T-helper 17 cell (primary cell): ENCODE measurements at regions not wholly inside any gene's neighbourhood (a gene's known extent, or its start where the extent isn't known, plus 50 kb on each side); places are given as distances from the start of the nearest gene placed in this dataset.

Source experiments
- ATAC-seq: fragments of 150-1000 bp; cut with Tn5 transposase; 2 replicates; pipeline ENCODE4 v1.10.0; 2021; ENCODE audit warnings: mild to moderate bottlenecking, moderate library complexity
- DNase-seq, 3 donors: peaks; one replicate each; pipeline versions ENCODE4 v3.0.0 to v3.0.0-alpha.2; 2020 to 2021
- H3K9me3 ChIP-seq: one replicate; pipeline ENCODE4 v1.7.0; 2013; ENCODE audit warnings: low read length, mild to moderate bottlenecking; ENCODE audit not compliant: control insufficient read depth, poor library complexity, severe bottlenecking
- H3K27ac Mint-ChIP-seq: one replicate; pipeline ENCODE4 v1.8.0; 2022; ENCODE audit warnings: mild to moderate bottlenecking, moderate library complexity, mixed read lengths
- H3K27me3 Mint-ChIP-seq: one replicate; pipeline ENCODE4 v1.8.0; 2022; ENCODE audit warnings: mixed read lengths
- H3K36me3 Mint-ChIP-seq: one replicate; pipeline ENCODE4 v1.8.0; 2022; ENCODE audit warnings: low read depth, mixed read lengths
- H3K4me1 Mint-ChIP-seq: one replicate; pipeline ENCODE4 v1.8.0; 2022; ENCODE audit warnings: mild to moderate bottlenecking, mixed read lengths
- H3K4me3 Mint-ChIP-seq: one replicate; pipeline ENCODE4 v1.8.0; 2022; ENCODE audit warnings: mild to moderate bottlenecking, moderate library complexity, mixed read lengths

GRCh38 chr16:86186313-86186712 is 287.4 kb downstream of the IRF8 start:
- peaks cover 2% of the 10 kb centered on the region for H3K9me3 ChIP-seq
- Mint-ChIP-seq H3K36me3 (no peaks in the 10 kb centered on the region), H3K27ac (no peak overlapping the region), H3K27me3 (peaks cover 28% of the 10 kb centered on the region), H3K4me3 (no peak overlapping the region), H3K4me1 (no peaks in the 10 kb centered on the region)
- ATAC-seq: no peak
- DNase-seq: no peak

- Mint-ChIP-seq H3K4me1 (no peaks in the 10 kb centered on the region), H3K36me3 (peaks cover 3% of the 10 kb centered on the region), H3K27me3 (peaks cover 60% of the 10 kb centered on the region), H3K27ac (no peak overlapping the region), H3K4me3 (no peak overlapping the region)
- no peaks in the 10 kb centered on the region for H3K9me3 ChIP-seq
- DNase-seq: no peak
- no peak for ATAC-seq
These were observed 291.0 kb downstream of the IRF8 start for GRCh38 chr16:86189934-86190333.

GRCh38 chr16:86191663-86192062 is 292.7 kb downstream of the IRF8 start:
- ATAC-seq: no peak
- Mint-ChIP-seq H3K27me3 (peaks cover 76% of the 10 kb centered on the region), H3K27ac (peak overlapping the region; percentile 56), H3K36me3 (peaks cover 3% of the 10 kb centered on the region), H3K4me3 (no peak overlapping the region), H3K4me1 (no peaks in the 10 kb centered on the region)
- no peak for DNase-seq
- H3K9me3 ChIP-seq: no peaks in the 10 kb centered on the region

- Mint-ChIP-seq H3K27ac (no peak overlapping the region), H3K4me1 (no peaks in the 10 kb centered on the region), H3K36me3 (peaks cover 3% of the 10 kb centered on the region), H3K4me3 (no peak overlapping the region), H3K27me3 (peaks cover 85% of the 10 kb centered on the region)
- DNase-seq: no peak
- no peaks in the 10 kb centered on the region for H3K9me3 ChIP-seq
- ATAC-seq: no peak
These were observed 294.7 kb downstream of the IRF8 start for GRCh38 chr16:86193528-86194193.

GRCh38 chr16:86195863-86196630 is 297.1 kb downstream of the IRF8 start:
- peaks cover 91% of the 10 kb centered on the region for H3K27me3 Mint-ChIP-seq
- H3K9me3 ChIP-seq: no peaks in the 10 kb centered on the region
- H3K36me3 Mint-ChIP-seq: peaks cover 3% of the 10 kb centered on the region
- DNase-seq (no peak), ATAC-seq (no peak)
- H3K4me1 Mint-ChIP-seq: no peaks in the 10 kb centered on the region
- no peak overlapping the region for H3K27ac Mint-ChIP-seq
- no peak overlapping the region for H3K4me3 Mint-ChIP-seq

GRCh38 chr16:86196687-86197391 is 297.9 kb downstream of the IRF8 start:
- H3K4me1 Mint-ChIP-seq: peaks cover 2% of the 10 kb centered on the region
- no peaks in the 10 kb centered on the region for H3K9me3 ChIP-seq
- DNase-seq (no peak), ATAC-seq (no peak)
- H3K36me3 Mint-ChIP-seq: peaks cover 3% of the 10 kb centered on the region
- no peak overlapping the region for H3K27ac Mint-ChIP-seq
- peaks cover 88% of the 10 kb centered on the region for H3K27me3 Mint-ChIP-seq
- H3K4me3 Mint-ChIP-seq: no peak overlapping the region

DNA sequence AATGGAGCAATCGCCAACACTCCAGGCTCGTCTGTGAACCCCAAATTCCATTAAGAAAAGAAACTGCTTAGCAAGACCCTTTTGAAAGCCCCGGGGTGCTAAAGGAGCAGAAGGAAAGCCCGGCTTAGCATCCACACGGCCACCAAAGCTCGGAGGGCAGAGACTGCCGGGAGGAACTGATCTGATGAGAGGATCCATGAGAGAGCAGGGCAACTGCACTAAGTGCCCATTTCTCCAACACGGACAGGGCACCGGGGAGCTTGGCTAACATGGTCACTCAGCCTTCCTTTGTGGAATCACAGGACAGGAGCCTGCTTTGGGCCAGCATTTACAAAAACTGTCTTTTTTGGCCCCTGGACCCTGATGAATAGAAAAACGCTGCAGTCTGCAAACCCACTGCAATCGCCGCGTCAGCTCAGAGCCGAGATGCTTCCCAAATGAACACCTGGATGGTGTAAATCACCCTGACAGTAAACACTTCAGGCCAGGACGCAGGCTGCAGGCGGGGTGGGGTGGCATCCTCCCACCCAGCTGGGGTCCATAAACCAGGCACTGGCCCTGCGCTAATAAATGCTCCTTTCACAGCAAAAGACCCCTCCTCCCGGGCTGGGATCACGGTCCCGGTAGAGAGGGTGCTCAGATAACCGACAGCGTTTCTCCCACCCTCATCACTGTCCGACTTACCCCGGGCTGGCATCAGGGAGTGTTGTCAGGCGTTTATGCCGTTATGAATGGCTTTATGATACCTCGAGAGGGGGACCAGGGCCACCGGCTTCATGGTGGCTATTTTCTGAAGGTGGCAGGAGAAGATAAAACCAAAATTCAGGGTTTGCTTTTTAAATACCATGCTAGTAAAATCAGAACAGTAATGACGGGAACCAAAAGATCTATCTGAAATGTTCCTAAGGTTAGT is 299.5 kb downstream of the IRF8 start:
- Mint-ChIP-seq H3K4me3 (no peak overlapping the region), H3K27ac (no peak overlapping the region), H3K27me3 (peaks cover 88% of the 10 kb centered on the region), H3K36me3 (no peaks in the 10 kb centered on the region), H3K4me1 (peaks cover 2% of the 10 kb centered on the region)
- DNase-seq: no peak
- no peak for ATAC-seq
- H3K9me3 ChIP-seq: no peaks in the 10 kb centered on the region

- no peaks in the 10 kb centered on the region for H3K9me3 ChIP-seq
- Mint-ChIP-seq H3K27me3 (peaks cover 84% of the 10 kb centered on the region), H3K36me3 (no peaks in the 10 kb centered on the region), H3K27ac (no peak overlapping the region), H3K4me3 (no peak overlapping the region), H3K4me1 (peaks cover 2% of the 10 kb centered on the region)
- DNase-seq: no peak
- ATAC-seq: no peak
These were observed 300.2 kb downstream of the IRF8 start for GRCh38 chr16:86199182-86199581.

GRCh38 chr16:86199871-86200695 is 301.1 kb downstream of the IRF8 start:
- no peaks in the 10 kb centered on the region for H3K9me3 ChIP-seq
- H3K4me1 Mint-ChIP-seq: peaks cover 2% of the 10 kb centered on the region
- H3K27ac Mint-ChIP-seq: no peak overlapping the region
- no peaks in the 10 kb centered on the region for H3K36me3 Mint-ChIP-seq
- DNase-seq (no peak), ATAC-seq (no peak)
- H3K4me3 Mint-ChIP-seq: no peak overlapping the region
- H3K27me3 Mint-ChIP-seq: peaks cover 76% of the 10 kb centered on the region

DNA sequence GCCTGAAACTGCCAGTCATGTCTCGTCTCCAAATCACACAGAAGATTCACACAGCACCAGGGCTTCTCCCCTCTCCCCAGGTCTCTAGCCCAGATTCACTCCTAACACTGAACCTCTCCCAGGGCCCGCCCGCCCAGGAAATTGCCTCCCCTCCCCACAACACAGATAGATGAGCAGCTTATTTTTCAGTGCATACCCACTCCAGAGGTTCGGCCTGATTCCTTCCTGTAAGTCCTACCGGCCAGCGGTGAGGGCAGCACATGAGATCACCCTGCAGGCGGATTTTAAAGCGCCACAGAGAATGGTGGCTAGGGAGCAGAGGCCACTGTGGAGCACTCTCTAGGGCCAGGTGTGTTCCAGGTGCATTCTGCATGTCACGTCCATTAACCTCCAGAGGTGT is 301.8 kb downstream of the IRF8 start:
- ATAC-seq (no peak), DNase-seq (no peak)
- H3K9me3 ChIP-seq: no peaks in the 10 kb centered on the region
- H3K27ac Mint-ChIP-seq: no peak overlapping the region
- peaks cover 70% of the 10 kb centered on the region for H3K27me3 Mint-ChIP-seq
- no peak overlapping the region for H3K4me3 Mint-ChIP-seq
- peaks cover 2% of the 10 kb centered on the region for H3K4me1 Mint-ChIP-seq
- H3K36me3 Mint-ChIP-seq: no peaks in the 10 kb centered on the region

DNA sequence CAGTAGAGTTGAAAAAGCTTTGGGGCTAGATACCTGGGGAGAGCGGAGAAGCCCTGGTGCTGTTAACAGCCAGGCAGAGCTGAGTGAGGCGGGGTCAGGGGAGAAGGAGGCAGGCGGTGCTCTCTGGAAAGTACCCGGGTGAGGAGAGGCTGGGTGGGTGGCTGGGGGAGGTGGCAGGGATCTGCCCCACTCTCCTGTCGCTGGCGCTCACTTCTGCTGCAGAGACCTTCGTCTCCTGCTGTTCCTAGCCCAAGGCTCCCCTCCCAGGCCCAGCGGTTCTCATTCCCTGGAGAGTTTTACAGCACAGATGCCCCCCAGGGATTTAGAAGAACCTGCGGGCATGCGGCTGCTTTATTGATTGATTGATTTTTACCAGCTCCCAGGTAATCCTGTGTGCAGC is 302.8 kb downstream of the IRF8 start:
- no peaks in the 10 kb centered on the region for H3K9me3 ChIP-seq
- Mint-ChIP-seq H3K27ac (no peak overlapping the region), H3K4me3 (no peak overlapping the region), H3K36me3 (no peaks in the 10 kb centered on the region), H3K27me3 (peaks cover 60% of the 10 kb centered on the region), H3K4me1 (peaks cover 2% of the 10 kb centered on the region)
- no peak for DNase-seq
- no peak for ATAC-seq

GRCh38 chr16:86202267-86202666 is 303.3 kb downstream of the IRF8 start:
- H3K4me3 Mint-ChIP-seq: no peak overlapping the region
- no peaks in the 10 kb centered on the region for H3K9me3 ChIP-seq
- H3K27ac Mint-ChIP-seq: no peak overlapping the region
- ATAC-seq (no peak), DNase-seq (no peak)
- peaks cover 2% of the 10 kb centered on the region for H3K4me1 Mint-ChIP-seq
- H3K36me3 Mint-ChIP-seq: no peaks in the 10 kb centered on the region
- peaks cover 55% of the 10 kb centered on the region for H3K27me3 Mint-ChIP-seq
